Adipocyte (in vitro differentiated cells): ENCODE measurements at regions not wholly inside any gene's neighbourhood (a gene's known extent, or its start where the extent isn't known, plus 50 kb on each side); places are given as distances from the start of the nearest gene placed in this dataset.
"Not testable (repeated sequence)": the region's sequence is repeated elsewhere in the genome, so short reads cannot be mapped to it uniquely, and the experiment has no call there.

Experiments
- DNase-seq: peaks from one replicate; pipeline ENCODE4 v3.0.0-alpha.2; 2015; ENCODE audit warnings: low read depth
- H3K27me3 ChIP-seq: replicated peaks from 2 replicates; pipeline ENCODE4 v1.7.0; 2013; ENCODE audit warnings: mild to moderate bottlenecking, low read length, moderate library complexity; ENCODE audit not compliant: control insufficient read depth, insufficient read depth
- H3K36me3 ChIP-seq: 2 replicates; pipeline ENCODE4 v1.7.0; 2013; ENCODE audit warnings: low read length, mild to moderate bottlenecking, moderate library complexity; ENCODE audit not compliant: control insufficient read depth, insufficient read depth, severe bottlenecking
- H3K4me1 ChIP-seq: 2 replicates; pipeline ENCODE4 v1.7.0; 2013; ENCODE audit warnings: mild to moderate bottlenecking, low read length, moderate library complexity; ENCODE audit not compliant: control insufficient read depth, insufficient read depth
- H3K4me3 ChIP-seq: 2 replicates; pipeline ENCODE4 v1.7.0; 2013; ENCODE audit warnings: mild to moderate bottlenecking, low read length, moderate library complexity
- H3K9ac ChIP-seq: 2 replicates; pipeline ENCODE4 v1.7.0; 2013; ENCODE audit warnings: mild to moderate bottlenecking, low read length, moderate library complexity
- H3K9me3 ChIP-seq: 2 replicates; pipeline ENCODE4 v1.7.0; 2013; ENCODE audit warnings: mild to moderate bottlenecking, low read length, moderate library complexity; ENCODE audit not compliant: control insufficient read depth

- H3K4me3 ChIP-seq = no peak overlapping the region
- no peaks in the 10 kb centered on the region for H3K9me3 ChIP-seq
- no peaks in the 10 kb centered on the region for H3K36me3 ChIP-seq
- H3K27me3 ChIP-seq = no peaks in the 10 kb centered on the region
- H3K4me1 ChIP-seq = peaks cover 2% of the 10 kb centered on the region
- DNase-seq = no peak
- H3K9ac ChIP-seq = no peak overlapping the region
Measured at GRCh38 chr3:34886443-34886842, 752.9 kb upstream of the ARPP21 start.

- Histone ChIP-seq H3K9me3 (no peaks in the 10 kb centered on the region), H3K36me3 (no peaks in the 10 kb centered on the region), H3K4me1 (no peaks in the 10 kb centered on the region), H3K27me3 (no peaks in the 10 kb centered on the region), H3K4me3 (no peak overlapping the region), H3K9ac (no peak overlapping the region)
- DNase-seq = no peak
Measured at GRCh38 chr3:34889641-34890040, 749.7 kb upstream of the ARPP21 start.

GRCh38 chr3:34890247-34890646 lies 749.1 kb upstream of the ARPP21 start:
- Histone ChIP-seq H3K36me3 (no peaks in the 10 kb centered on the region), H3K9ac (no peak overlapping the region), H3K4me3 (no peak overlapping the region), H3K9me3 (no peaks in the 10 kb centered on the region), H3K27me3 (no peaks in the 10 kb centered on the region), H3K4me1 (no peaks in the 10 kb centered on the region)
- DNase-seq = no peak

- Histone ChIP-seq H3K9me3 (no peaks in the 10 kb centered on the region), H3K9ac (no peak overlapping the region), H3K27me3 (no peaks in the 10 kb centered on the region), H3K4me1 (no peaks in the 10 kb centered on the region), H3K4me3 (no peak overlapping the region), H3K36me3 (no peaks in the 10 kb centered on the region)
- DNase-seq = no peak
Measured at GRCh38 chr3:34891941-34892340, 747.4 kb upstream of the ARPP21 start.

- H3K27me3 ChIP-seq = no peaks in the 10 kb centered on the region
- H3K4me3 ChIP-seq = no peak overlapping the region
- H3K4me1 ChIP-seq = no peaks in the 10 kb centered on the region
- H3K9me3 ChIP-seq = no peaks in the 10 kb centered on the region
- no peaks in the 10 kb centered on the region for H3K36me3 ChIP-seq
- DNase-seq = no peak
- H3K9ac ChIP-seq = no peak overlapping the region
Measured at GRCh38 chr3:34895841-34896240, 743.5 kb upstream of the ARPP21 start.

GRCh38 chr3:34909679-34910078 lies 729.6 kb upstream of the ARPP21 start:
- not testable (repeated sequence) for H3K4me1 ChIP-seq, DNase-seq, H3K4me3 ChIP-seq, H3K9ac ChIP-seq, H3K36me3 ChIP-seq, H3K27me3 ChIP-seq, H3K9me3 ChIP-seq

GRCh38 chr3:34919025-34919424 lies 720.3 kb upstream of the ARPP21 start:
- Histone ChIP-seq H3K4me3 (no peak overlapping the region), H3K9me3 (no peaks in the 10 kb centered on the region), H3K36me3 (no peaks in the 10 kb centered on the region), H3K27me3 (no peaks in the 10 kb centered on the region), H3K4me1 (no peaks in the 10 kb centered on the region), H3K9ac (no peak overlapping the region)
- DNase-seq = no peak

GRCh38 chr3:34920806-34921205 lies 718.5 kb upstream of the ARPP21 start:
- H3K4me3 ChIP-seq = no peak overlapping the region
- H3K36me3 ChIP-seq = no peaks in the 10 kb centered on the region
- no peaks in the 10 kb centered on the region for H3K9me3 ChIP-seq
- H3K9ac ChIP-seq = no peak overlapping the region
- no peaks in the 10 kb centered on the region for H3K4me1 ChIP-seq
- no peaks in the 10 kb centered on the region for H3K27me3 ChIP-seq
- DNase-seq = peak; percentile 48

GRCh38 chr3:34924961-34925360 lies 714.4 kb upstream of the ARPP21 start:
- no peaks in the 10 kb centered on the region for H3K27me3 ChIP-seq
- no peak overlapping the region for H3K9ac ChIP-seq
- H3K36me3 ChIP-seq = no peaks in the 10 kb centered on the region
- no peaks in the 10 kb centered on the region for H3K4me1 ChIP-seq
- H3K4me3 ChIP-seq = no peak overlapping the region
- no peak for DNase-seq
- no peaks in the 10 kb centered on the region for H3K9me3 ChIP-seq

GRCh38 chr3:34925851-34926250 lies 713.5 kb upstream of the ARPP21 start:
- Histone ChIP-seq H3K9me3 (peaks cover 4% of the 10 kb centered on the region), H3K4me1 (no peaks in the 10 kb centered on the region), H3K36me3 (no peaks in the 10 kb centered on the region), H3K4me3 (no peak overlapping the region), H3K9ac (no peak overlapping the region), H3K27me3 (no peaks in the 10 kb centered on the region)
- DNase-seq = no peak

- H3K4me3 ChIP-seq = no peak overlapping the region
- no peaks in the 10 kb centered on the region for H3K27me3 ChIP-seq
- H3K9ac ChIP-seq = no peak overlapping the region
- H3K9me3 ChIP-seq = peaks cover 4% of the 10 kb centered on the region
- H3K4me1 ChIP-seq = no peaks in the 10 kb centered on the region
- DNase-seq = peak; percentile 23
- no peaks in the 10 kb centered on the region for H3K36me3 ChIP-seq
Measured at GRCh38 chr3:34929036-34929435, 710.3 kb upstream of the ARPP21 start.

- peak; percentile 40 for DNase-seq
- no peaks in the 10 kb centered on the region for H3K36me3 ChIP-seq
- peaks cover 9% of the 10 kb centered on the region for H3K9me3 ChIP-seq
- H3K27me3 ChIP-seq = no peaks in the 10 kb centered on the region
- no peak overlapping the region for H3K9ac ChIP-seq
- no peaks in the 10 kb centered on the region for H3K4me1 ChIP-seq
- H3K4me3 ChIP-seq = no peak overlapping the region
Measured at GRCh38 chr3:34934660-34935059, 704.7 kb upstream of the ARPP21 start.
